Activated CD4-positive, CD25-positive, alpha-beta regulatory T cell (primary cell): ENCODE measurements at regions not wholly inside any gene's neighbourhood (a gene's known extent, or its start where the extent isn't known, plus 50 kb on each side); places are given as distances from the start of the nearest gene placed in this dataset.

Source experiments
- DNase-seq, 4 experiments: peaks; one replicate each; lab custom pipeline; 2025; lab: John Stamatoyannopoulos, UW

- no peak for DNase-seq
Observed at GRCh38 chr17:77684803-77685798, 273.4 kb upstream of the TNRC6C start.

- no peak for DNase-seq
Observed at GRCh38 chr17:77685881-77686486, 272.5 kb upstream of the TNRC6C start.

DNA sequence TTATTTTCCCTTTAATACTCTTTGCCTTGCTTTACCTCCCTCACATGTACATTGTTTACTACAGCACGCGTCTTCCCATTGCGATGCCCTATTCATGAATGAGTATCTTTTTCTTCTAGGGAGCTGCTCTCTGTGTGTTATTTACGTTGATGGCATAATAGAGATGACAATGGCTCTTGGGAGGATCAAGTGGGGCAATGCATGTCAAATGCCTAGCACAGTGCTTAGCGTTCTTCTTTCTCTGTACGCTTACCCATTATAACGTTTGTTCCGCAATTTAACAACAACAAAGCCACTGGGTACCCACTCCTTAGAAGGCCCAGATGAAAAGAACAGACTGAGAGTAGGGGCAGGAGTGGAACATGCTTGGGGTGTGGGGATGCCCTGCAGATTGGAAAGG lies 271.6 kb upstream of the TNRC6C start:
- DNase-seq: no peak

GRCh38 chr17:77687417-77687816 lies 271.1 kb upstream of the TNRC6C start:
- DNase-seq: no peak

DNA sequence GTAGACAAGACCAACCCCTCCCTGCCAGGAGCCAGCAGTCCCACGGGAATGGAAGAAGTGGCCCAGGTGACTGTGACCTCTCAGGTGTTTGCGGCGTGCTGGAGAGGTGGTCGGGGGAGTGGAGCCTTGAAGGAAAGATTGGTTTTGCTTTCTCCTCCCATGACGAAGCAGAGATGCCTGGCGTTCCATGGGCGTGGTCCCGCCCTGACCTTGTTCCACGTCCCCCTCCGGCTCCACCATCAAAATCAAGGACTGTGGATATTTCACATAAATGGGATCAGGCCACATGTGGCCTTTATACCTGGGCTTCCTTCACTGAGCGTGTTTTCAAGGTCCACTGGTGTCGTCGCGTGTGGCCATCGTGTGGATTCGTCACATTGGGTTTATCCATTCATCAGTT lies 270.6 kb upstream of the TNRC6C start:
- DNase-seq: no peak

DNA sequence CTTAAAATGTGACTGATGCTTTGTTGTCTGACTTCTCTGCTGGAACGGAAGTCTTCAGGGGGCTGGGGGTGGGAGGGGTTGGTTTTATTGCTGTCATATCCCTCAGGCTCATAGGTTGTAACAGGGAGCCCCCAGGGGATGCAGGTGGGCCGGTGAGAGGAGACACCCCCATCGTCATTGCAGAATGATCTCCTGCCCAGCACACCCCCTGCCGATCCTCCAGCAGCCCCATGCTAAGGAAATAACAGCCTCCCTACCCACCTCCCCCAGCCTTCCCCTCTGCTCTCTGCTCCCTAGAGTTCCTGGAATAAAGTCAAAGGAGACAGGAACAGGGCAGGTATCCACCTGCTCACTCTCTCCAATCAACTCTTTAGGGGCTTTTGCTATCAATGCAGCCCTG lies 270.1 kb upstream of the TNRC6C start:
- no peak for DNase-seq

- DNase-seq: no peak
Observed at GRCh38 chr17:77690271-77691161, 268.0 kb upstream of the TNRC6C start.

- no peak for DNase-seq
Observed at GRCh38 chr17:77691216-77692085, 267.1 kb upstream of the TNRC6C start.

DNA sequence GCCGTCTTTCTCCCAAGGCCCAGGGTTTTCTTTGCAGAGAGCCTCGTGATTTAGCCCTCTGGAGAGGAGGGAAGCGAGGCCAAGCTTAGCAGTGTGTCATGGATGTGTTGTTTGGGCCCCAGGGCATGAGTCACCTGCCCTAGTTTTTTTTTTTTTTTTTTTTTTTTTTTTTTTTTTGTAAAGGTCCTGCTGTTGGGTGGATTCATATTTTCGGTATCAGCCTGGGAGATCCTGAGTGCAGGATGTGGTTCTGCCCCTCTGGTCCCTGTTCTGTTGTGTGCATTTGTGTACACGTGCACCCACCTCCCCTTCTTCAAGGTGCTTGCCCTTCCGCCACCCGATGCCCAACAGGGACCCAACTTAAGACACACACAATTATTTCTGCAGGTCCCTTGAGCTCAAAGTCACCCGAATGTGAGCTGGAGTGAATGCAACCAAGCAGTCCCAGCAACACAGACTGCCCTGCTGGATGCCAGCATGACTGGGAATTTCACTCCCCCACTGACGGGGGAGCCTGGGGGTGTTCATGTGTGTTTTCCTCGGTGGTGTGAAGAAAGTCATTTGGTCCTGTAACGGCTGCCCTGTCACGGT lies 265.8 kb upstream of the TNRC6C start:
- DNase-seq: no peak

- no peak for DNase-seq
Observed at GRCh38 chr17:77693301-77693700, 265.2 kb upstream of the TNRC6C start.

GRCh38 chr17:77693776-77694175 lies 264.7 kb upstream of the TNRC6C start:
- DNase-seq: no peak

GRCh38 chr17:77694391-77695363 lies 263.8 kb upstream of the TNRC6C start:
- DNase-seq: no peak

- DNase-seq: no peak
Observed at GRCh38 chr17:77695386-77695785, 263.1 kb upstream of the TNRC6C start.

DNA sequence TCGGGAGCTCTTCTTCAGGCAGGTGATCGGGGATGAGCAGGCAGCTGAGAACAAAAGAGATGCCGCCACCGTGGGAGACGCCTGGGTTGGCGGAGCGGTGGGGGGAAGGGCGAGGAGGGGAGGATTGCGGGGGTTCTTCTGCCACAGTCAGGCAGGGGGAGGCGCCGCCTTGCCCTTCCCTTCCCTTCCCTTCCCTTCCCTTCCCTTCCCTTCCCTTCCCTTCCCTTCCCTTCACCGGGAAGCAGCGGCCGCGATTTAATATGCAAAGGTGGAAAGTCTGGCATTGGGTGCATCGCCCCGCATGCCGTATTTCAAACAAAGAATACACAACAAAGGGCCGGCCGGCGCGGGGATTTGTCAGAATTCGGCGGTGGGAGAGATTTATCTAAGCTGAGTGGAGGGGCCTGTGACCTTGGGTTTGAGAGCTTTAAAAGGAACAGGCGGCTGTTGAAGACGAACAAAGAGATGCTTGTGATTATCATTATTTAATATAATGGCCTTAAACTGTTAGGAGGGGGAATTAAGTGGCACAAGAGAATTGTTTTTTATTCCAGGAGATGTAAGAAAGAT lies 262.3 kb upstream of the TNRC6C start:
- no peak for DNase-seq

DNA sequence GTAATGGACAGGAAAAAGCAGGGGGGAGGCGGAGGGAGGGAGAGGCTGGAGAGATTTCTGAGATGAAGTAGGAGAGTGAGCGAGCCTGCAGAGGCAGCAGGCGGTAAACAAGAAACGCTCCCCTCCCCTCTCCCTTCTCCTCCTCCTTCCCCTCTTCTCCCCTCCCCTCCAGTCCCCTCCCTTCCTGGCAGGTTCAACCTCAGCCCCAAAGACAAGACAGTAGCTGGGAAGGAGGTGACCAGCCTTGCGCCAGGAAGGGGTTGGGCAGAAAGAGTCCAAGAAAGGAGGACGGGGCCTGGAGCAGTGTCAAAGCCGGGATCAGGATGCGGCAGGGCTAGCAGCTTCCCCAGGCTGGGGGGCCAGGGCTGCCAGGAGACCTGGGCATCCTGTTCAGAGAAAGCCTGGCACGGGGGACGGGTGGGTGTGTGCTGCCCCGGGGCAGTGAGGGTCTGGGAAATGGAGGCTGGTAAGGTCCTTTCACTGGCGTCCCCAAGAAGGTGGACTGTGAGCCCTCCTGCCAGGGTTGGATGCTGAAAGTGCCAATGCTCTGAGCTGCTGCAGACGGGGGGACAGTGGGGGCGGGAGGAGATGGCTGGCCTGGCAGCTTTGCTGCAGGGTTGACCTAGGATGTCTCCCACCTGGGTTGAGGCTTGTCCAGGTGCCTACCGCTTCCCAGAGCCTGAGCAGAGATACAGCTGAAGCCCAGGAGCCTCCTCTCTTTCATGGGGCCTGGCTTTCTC lies 261.6 kb upstream of the TNRC6C start:
- no peak for DNase-seq

DNA sequence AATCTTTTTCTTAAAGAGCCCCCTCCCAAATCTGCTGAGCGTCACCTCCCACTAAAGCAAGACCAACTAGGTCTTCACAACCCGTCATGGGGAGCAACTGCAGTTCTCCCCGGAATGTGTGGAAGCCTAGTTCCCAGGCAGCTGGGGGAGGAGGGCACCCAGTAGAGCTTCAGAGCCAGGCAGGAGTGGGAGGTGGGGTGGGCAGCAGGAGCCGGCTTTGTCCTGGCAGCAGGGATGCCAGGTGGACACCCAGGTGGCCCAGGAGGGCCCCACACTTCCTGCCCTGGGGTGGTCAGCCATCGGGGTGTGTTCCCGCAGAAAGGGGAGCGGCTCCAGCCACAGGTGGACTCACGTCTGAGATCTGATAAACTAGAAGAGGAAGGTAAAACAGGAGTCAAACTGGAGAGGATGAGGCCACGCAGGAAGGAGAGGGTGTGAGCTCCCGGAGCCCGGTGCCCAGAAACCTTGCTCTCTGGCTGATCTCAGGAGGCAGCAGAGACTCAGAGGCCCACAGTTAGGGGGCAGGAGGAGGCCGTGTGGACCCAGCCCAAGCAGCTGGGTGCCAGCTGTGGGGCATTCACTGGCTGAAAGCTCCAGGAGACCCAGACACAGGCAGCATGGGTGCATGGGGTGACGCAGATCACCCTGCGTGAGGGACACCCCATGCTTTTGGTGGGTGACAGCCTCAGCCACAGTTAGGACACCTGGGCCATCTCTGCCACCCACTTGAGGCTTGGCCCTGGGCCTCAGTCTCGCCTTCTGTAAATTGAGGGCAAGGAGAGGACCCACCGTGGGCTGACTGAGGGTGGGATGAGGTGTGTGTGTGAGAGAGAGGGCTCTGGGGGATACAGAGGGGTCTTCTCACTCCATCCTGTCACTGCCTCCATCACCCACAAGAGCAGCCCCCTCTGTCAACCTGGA lies 260.8 kb upstream of the TNRC6C start:
- no peak for DNase-seq

- no peak for DNase-seq
Observed at GRCh38 chr17:77698903-77699623, 259.4 kb upstream of the TNRC6C start.
